ENCODE measurements at regions not wholly inside any gene's neighbourhood (a gene's known extent, or its start where the extent isn't known, plus 50 kb on each side); places are given as distances from the start of the nearest gene placed in this dataset.

DNA sequence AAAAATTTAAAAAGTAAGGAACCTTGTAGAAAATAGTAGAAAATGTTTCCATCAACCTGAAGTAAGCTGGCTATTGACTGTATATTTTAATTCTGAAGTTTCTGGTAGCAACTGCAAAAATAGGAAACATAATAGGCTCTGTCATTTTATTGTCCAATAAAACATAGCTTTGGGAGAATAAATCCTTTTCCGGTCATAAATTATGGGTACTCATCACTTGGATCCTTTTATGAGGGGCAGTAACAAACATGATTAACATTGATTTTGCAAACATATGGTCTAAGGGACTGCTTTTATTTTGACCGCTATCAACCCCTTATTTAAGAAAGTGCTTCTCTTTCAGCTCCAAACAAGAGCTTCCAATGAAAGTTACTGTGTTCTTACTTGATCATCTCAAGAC is 495.9 kb upstream of the ANKRD30A start:
- H3K27ac Mint-ChIP-seq = no peak overlapping the region
- DNase-seq = no peak
- no peak for ATAC-seq
- H3K4me1 Mint-ChIP-seq (ENCODE audit: low read depth) = no peaks in the 10 kb centered on the region
- intact Hi-C loops (cut with micrococcal nuclease) = no loop called here
- no peaks in the 10 kb centered on the region for H3K27me3 Mint-ChIP-seq
- TF ChIP-seq, protein P1, sequence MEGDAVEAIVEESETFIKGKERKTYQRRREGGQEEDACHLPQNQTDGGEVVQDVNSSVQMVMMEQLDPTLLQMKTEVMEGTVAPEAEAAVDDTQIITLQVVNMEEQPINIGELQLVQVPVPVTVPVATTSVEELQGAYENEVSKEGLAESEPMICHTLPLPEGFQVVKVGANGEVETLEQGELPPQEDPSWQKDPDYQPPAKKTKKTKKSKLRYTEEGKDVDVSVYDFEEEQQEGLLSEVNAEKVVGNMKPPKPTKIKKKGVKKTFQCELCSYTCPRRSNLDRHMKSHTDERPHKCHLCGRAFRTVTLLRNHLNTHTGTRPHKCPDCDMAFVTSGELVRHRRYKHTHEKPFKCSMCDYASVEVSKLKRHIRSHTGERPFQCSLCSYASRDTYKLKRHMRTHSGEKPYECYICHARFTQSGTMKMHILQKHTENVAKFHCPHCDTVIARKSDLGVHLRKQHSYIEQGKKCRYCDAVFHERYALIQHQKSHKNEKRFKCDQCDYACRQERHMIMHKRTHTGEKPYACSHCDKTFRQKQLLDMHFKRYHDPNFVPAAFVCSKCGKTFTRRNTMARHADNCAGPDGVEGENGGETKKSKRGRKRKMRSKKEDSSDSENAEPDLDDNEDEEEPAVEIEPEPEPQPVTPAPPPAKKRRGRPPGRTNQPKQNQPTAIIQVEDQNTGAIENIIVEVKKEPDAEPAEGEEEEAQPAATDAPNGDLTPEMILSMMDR (IDR thresholded peaks at IDR 0.05) = no peak
- ChIA-PET POLR2A (no interaction called here), CTCF (interaction anchor here (0.9 kb wide), 1 partner anchor 17 kb away, joined by 3 read pairs; no protein-coding TSS in a partner anchor)
- no peak overlapping the region for H3K4me3 Mint-ChIP-seq
- peaks cover 14% of the 10 kb centered on the region for H3K9me3 Mint-ChIP-seq
- no peaks in the 10 kb centered on the region for H3K36me3 Mint-ChIP-seq (ENCODE audit: low read depth)

DNA sequence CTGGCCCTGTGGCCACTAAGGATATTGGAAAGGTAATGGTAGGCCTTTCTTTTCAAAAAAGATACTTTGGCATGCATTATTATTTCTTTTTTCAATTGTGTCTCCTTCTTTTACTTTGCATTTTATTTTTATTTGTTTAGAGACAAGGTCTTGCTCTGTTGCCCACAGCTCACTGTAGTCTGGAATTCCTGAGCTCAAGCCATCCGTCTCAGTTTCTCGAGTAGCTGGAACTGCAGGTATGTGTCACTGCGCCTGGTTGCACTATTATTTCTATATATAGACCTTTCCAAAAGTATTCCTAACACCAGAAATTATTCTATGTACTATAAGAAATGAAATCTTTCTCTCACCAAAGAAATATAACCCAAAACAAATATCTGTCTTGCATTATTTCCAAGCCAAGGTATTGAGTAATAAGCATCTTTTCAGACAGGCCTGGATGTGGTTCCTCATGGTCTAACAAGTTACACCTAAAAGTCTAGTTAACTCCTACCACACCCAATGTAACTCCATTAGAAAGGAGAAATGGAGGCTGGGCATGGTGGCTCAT is 500.8 kb upstream of the ANKRD30A start:
- ChIA-PET POLR2A (interaction anchor here (0.6 kb wide), 1 partner anchor 60 kb away, joined by 4 read pairs; no protein-coding TSS in a partner anchor), CTCF (no interaction called here)
- Mint-ChIP-seq H3K36me3 (ENCODE audit: low read depth) (no peaks in the 10 kb centered on the region), H3K4me1 (ENCODE audit: low read depth) (no peaks in the 10 kb centered on the region), H3K4me3 (no peak overlapping the region), H3K9me3 (peaks cover 9% of the 10 kb centered on the region), H3K27me3 (no peaks in the 10 kb centered on the region), H3K27ac (no peak overlapping the region)
- intact Hi-C loops (cut with micrococcal nuclease) = no loop called here
- TF ChIP-seq, protein P1 (IDR thresholded peaks at IDR 0.05) = no peak
- ATAC-seq (no peak), DNase-seq (no peak)

- ATAC-seq (no peak), DNase-seq (no peak)
- ChIA-PET CTCF (no interaction called here), POLR2A (no interaction called here)
- intact Hi-C loops (cut with micrococcal nuclease) = no loop called here
- TF ChIP-seq, protein P1 (IDR thresholded peaks at IDR 0.05) = no peak
- Mint-ChIP-seq H3K27me3 (no peaks in the 10 kb centered on the region), H3K4me1 (ENCODE audit: low read depth) (no peaks in the 10 kb centered on the region), H3K4me3 (no peak overlapping the region), H3K27ac (no peak overlapping the region), H3K9me3 (peaks cover 5% of the 10 kb centered on the region), H3K36me3 (ENCODE audit: low read depth) (no peaks in the 10 kb centered on the region)
Measured at GRCh38 chr10:36621346-36621745, 504.1 kb upstream of the ANKRD30A start.

DNA sequence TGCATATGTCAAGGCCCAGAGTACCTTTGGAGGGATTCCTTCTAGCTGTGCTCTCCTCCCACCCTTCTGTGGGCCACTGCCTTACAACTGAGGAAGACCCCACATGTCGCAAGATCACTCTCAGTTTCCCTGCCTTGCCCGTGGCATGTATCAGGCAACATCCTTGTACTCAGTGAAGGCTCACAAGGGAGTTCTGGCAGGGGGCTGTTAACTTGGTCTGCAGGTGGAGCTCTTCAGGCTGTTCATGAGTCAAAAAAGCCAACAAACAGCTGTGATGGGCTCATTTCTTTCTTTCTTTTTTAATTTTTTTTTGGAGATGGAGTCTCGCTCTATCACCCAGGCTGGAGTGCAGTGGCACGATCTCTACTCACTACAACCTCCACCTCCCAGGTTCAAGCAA is 513.0 kb upstream of the ANKRD30A start:
- DNase-seq (no peak), ATAC-seq (no peak)
- no peaks in the 10 kb centered on the region for H3K36me3 Mint-ChIP-seq (ENCODE audit: low read depth)
- CTCF ChIA-PET = no interaction called here
- no peak overlapping the region for H3K4me3 Mint-ChIP-seq
- no peaks in the 10 kb centered on the region for H3K9me3 Mint-ChIP-seq
- no peak overlapping the region for H3K27ac Mint-ChIP-seq
- POLR2A ChIA-PET = no interaction called here
- TF ChIP-seq, protein P1 (IDR thresholded peaks at IDR 0.05) = no peak
- no peaks in the 10 kb centered on the region for H3K4me1 Mint-ChIP-seq (ENCODE audit: low read depth)
- intact Hi-C loops (cut with micrococcal nuclease) = no loop called here
- H3K27me3 Mint-ChIP-seq = no peaks in the 10 kb centered on the region

DNA sequence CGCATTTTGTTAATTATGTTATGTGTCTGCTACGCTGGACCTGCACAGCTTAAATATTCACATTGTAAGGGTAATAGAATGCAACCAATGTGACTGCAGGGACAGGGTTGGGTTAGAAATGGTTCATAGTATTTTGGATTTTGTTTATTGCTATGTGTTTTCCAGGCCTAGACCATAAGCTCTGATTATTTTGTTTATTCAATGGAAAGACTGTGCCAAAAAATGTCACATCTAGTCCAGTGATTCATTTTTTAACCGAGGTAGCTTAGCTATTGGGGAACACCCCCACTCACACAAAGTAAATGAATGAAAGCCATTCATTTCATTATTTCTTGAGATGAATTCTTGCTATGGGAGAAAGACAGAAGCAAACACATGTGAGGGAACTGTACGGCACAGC is 516.5 kb upstream of the ANKRD30A start:
- ChIA-PET POLR2A (no interaction called here), CTCF (no interaction called here)
- H3K27me3 Mint-ChIP-seq = no peaks in the 10 kb centered on the region
- H3K36me3 Mint-ChIP-seq (ENCODE audit: low read depth) = no peaks in the 10 kb centered on the region
- H3K4me1 Mint-ChIP-seq (ENCODE audit: low read depth) = no peaks in the 10 kb centered on the region
- DNase-seq = no peak
- intact Hi-C loops (cut with micrococcal nuclease) = no loop called here
- no peak overlapping the region for H3K4me3 Mint-ChIP-seq
- no peak for ATAC-seq
- H3K9me3 Mint-ChIP-seq = peaks cover 1% of the 10 kb centered on the region
- TF ChIP-seq, protein P1 (IDR thresholded peaks at IDR 0.05) = no peak
- no peak overlapping the region for H3K27ac Mint-ChIP-seq
